Stimulated activated naive CD4-positive, alpha-beta T cell treated with Interleukin-2 at 50 U/mL for 16 hours (primary cell): ENCODE measurements at regions not wholly inside any gene's neighbourhood (a gene's known extent, or its start where the extent isn't known, plus 50 kb on each side); places are given as distances from the start of the nearest gene placed in this dataset.

Experiments used
- DNase-seq: peaks from one replicate; lab custom pipeline; 2025; lab: John Stamatoyannopoulos, UW

DNA sequence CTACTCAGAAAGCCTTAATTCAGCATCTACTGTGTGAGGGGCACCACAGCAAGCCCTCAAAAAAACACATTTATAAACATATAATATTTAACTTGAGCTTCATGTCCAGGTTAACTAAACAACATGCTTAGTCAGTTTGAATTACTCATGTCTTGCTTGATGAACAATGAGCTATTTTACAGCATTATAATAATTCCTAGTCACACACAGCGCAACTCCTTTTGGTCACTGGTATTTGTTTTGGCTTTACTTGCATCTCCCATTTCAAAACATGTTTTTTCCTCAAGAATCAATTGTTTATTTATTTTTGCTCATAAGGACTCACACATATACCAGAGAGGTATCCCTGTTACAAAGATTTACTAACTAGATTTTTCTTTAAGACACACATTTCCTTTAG, 616.7 kb upstream of the DAB2 start:
- no peak for DNase-seq

DNA sequence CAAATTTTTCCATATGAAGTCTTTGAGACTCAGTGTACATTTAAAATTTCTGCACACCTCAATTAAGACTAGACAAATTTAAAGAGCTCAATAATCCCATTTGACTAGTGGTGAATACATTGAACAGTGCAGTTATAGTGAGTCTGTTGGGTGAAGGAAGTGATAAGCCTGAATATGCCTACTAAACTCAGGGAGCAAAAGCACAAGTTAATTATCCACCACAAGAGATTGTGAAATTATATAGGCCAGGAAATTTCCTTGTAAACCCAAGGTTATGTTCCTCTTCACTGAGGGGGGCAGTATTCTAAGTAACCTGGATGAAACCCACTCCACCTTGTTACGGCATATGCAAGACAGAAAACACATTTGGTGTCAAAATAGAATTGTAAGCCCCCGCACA, 612.9 kb upstream of the DAB2 start:
- DNase-seq, result no peak

DNA sequence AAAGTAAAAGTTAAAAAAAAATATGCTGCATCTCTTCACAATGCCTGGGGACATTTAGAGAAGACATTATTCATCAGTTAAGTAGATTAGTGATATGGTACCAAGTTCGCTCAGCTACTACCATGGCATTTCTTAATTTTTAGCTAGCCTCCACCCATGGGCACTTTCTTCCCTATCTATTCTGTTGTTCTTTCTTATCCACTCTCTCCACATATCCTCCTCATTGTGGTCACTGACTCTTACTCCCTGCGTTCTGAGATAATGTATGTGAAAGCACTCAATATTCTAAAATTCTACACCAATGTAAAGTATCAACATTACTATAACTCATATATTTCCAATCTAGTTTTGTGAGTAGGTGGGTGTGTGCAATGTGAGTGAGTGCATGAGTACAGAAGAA, 609.7 kb upstream of the DAB2 start:
- DNase-seq, result no peak

DNA sequence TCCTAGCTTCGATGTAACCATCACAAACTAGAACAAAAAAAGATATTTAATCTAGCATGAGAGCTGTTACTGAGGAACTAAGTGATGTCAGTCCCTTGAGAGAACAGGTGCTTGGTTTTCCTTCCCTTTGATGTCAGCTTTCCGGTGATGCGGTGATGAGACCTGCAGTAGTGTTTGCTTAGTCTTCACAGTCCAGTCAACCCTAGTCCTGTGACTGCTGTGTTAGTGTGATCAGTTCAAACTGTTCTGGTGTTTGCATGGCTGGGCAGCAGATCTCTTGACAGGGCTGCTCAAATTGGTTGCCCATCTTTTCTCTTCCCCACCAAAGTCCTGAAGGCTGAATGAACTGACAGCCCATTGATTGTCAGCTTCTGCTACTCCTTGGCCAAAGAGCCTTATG, 608.6 kb upstream of the DAB2 start:
- DNase-seq, result no peak

DNA sequence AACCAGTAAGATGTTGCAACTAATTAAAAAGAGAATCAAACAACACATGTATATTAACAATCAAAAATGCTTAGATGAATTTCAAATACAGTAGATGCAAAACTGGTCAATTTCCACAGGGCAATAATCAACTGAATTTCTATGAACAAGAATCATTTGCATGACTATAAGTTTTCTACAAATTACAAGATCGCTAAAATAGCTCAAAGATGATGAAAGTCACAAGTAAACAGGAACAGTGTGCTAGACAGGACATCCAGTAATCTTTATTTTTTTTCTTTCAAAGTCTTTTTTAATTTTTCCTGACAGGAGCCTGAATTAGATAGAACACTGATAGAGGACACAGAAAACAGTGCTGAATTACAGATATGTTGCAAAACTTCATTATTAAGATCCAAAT, 608.2 kb upstream of the DAB2 start:
- DNase-seq, result no peak

DNA sequence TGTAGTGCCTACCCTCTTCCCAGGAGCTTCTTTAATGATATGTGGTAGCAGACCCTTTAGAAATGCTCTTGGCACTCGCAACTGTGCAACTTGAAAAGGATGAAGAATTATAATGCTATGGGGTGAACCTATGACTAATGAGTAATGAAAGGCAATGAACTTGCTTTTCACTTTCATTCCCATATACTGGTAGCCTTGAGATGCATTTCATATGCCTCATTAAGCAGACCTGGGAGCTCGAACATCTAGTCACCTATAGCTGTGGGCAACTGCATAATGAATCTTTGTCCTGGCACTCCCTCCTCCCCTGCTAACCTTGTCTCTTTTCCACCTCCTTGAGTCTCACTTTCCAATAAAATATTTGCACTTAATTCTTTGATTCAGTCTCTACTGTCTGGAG, 605.9 kb upstream of the DAB2 start:
- DNase-seq, result no peak

DNA sequence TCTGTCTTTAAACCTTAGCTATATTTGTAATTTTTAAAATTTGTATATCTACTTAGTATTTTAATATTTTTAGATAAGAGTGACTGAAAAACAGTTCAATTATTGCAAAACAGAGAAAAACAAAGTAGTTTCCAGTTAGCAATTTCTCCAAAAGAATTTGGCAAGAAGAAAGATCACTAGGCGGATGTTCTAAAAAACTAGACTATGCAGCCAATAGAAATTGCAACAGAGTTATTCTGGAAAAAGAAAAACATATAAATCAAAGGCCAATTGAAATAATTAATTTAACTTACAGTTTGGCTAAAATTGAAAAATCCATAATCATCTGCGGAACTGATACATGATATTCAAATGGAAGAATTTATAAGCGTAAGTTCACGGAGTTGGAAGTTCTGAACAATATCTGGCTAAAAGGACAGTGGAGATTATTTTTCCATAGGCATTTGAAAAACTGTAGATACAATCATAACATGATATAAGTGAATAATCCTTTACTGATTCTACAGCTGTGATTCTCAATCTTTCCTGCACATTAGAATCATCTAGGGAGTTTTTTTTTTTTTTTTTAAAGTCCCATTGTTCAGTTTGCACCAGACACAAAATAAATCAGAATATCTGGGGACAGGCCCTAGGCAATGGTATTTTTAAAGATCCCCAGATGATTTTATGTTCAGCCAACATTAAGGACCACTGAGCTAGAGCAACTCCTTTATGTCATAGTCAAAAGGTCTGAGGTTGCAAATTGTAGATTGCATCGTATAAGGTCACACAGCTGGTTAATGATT, 605.1 kb upstream of the DAB2 start:
- no peak for DNase-seq

DNA sequence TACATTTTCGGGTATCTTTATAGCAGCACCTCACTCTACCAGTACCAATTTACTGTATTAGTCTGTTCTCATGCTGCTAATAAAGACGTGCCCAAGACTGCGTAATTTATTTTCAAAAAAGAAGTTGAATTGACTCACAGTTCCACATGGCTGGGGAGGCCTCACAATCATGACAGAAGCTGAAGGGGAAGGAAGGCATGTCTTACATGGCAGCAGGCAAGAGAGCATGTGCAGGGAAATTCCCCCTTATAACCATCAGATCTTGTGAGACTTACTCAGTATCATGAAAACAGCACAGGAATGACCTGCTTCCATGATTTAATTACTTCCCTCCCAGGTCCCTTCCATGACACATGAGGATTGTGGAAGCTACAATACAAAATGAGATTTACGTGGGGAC, 602.6 kb upstream of the DAB2 start:
- no peak for DNase-seq

DNA sequence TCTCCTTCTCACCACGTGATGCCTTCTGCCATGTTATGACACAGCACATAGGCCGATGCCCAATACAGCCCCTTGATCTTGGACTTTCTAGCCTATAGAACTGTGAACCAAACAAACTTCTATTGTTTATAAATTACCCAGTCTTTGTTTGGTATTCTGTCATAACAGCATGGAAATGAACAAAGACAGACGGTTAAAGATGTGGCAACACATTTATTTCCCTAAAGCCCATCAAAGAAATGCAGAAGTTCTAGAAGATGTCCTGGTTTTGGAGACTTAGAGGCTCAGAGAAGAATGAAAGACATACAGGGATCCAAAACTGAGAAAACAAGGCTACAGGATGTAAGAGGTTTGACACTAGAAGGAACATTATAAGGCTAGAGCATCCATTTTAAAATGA, 600.8 kb upstream of the DAB2 start:
- no peak for DNase-seq

DNA sequence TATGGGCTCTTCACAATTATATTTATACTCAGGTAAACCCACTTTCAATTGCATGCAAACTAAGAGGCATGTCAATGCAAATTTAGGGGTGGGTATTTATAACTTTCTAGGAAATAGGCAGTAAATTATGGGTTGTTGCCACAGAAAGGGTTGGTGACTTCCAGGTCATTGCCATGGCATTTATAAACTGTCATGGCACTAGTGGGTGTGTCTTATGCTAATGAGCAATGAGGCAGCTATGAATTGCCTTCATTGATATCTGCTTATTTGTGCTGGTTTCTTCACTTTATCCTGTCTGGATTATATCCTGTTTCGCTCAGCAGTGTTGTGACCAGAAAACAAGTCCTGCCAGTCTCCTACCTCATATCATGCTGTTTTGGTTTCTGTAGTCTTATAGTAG, 597.3 kb upstream of the DAB2 start:
- DNase-seq, result no peak

DNA sequence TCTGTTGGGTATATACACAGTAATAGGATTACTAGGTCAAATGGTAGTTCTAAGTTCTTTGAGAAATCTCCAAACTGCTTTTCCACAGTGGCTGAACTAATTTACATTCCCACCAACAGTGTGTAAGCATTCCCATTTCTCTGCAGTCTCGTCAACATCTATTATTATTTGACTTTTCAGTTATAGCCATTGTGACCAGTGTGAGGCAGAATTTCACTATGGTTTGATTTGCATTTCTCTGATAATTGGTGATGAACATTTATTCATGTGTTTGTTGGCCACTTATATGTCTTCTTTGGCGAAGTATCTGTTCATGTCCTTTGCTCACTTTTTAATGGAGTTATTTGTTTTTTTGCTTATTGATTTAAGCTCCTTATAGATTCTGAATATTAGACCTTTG, 596.2 kb upstream of the DAB2 start:
- no peak for DNase-seq

DNA sequence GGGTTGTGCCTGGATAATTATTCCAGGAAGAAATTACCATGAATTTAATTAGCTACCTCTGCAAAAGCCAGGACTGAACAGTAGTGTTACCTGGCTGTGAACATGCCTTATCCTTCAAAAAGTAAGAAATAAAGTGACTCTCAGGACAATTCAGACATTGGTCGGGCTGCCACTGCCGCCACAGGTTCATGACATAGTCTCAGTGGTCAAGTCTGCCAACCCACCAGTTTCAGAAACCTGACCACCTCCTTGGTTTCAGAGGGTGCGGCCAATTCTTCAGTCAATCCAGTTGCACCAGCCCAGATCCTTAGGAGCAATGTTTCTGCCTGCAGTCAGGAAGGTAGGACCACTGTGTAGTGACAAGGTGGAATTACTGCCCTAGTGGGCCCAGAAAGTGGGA, 593.1 kb upstream of the DAB2 start:
- no peak for DNase-seq

DNA sequence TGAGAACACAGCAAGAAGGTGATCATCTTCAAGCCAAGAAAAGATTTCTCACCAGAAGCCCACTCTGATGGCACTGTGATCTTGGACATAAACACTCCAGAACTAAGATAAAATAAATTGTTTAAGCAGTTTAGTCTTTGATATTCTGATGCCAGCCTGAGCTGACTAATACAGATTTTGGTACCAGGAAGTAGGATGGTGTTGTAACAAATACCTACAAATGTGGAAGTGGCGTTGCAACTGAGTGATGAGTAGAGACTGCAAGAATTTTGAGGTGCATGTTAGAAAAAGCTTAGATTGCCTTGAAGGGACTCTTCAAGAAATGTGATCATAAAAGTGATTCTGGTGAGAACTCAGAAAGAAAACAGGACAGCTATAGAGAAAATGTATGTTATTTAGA, 592.4 kb upstream of the DAB2 start:
- no peak for DNase-seq

DNA sequence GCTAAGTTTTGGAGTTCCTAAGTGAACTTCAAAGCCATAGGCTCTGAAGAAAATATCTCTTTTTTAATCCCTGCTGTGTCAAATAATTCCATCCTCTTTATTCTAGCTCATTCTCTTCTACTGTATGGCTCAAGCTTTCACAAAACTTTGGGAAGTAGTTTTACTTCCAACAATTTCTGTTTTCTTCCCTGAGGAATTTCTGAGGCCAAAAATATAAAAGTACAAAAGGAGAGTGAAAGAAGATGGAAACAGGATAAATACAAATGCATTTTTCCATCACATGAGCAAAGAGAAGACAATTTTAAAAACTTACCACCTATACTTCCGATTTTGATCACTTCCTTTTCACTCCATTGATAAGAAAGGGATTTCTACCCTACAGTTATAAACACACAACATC, 585.7 kb upstream of the DAB2 start:
- DNase-seq, result no peak

DNA sequence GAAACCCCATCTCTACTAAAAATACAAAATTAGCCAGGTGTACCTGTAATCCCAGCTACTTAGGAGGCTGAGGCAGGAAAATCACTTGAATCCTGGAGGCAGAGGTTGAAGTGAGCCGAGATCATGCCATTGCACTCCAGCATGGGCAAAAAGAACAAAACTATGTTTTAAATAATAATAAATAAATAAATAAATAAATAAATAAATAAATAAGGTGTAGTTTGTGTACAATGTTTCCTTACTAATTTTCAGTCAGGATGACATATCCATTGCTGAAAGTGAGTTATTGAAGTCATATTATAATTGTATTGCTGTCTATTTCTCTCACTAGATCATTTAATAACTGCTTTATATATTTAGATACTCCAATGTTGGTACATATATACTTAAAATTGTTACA, 581.5 kb upstream of the DAB2 start:
- DNase-seq, result no peak

DNA sequence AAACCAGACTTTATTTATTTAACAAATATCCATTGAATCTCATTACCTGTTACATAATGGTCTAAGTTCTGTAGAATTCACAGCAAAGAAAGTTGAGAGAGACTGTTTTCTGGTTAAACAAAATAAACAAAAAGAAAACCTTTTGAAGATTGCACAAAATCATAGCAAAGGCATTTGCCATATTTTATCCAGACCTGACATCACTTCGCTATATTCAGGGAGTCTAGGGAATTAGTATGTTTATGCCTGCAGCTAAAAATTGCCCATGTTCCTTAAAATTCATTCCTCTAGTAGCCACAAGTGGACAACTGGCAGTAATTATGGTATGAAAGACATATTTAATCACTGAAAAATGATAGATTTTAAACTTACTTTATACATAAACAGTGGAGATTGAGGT, 577.0 kb upstream of the DAB2 start:
- no peak for DNase-seq

DNA sequence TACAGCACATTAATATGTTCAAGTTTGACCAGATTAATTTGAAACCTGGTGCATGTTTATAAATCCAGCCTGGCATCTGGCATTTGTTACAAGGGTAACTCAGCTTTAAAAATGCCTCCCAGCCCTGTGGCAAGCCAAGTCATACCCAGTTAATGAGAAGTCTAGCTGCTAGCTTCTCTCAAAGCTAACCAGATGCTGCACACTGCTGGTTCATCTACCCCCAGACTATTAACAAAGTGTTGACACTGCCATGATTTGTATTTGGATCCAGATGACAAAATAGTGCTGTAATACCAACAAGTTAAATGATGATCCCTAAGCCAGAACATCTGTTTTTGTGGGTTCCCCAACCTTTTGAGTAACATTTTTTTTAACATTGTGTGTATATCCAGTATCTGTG, 573.7 kb upstream of the DAB2 start:
- no peak for DNase-seq

DNA sequence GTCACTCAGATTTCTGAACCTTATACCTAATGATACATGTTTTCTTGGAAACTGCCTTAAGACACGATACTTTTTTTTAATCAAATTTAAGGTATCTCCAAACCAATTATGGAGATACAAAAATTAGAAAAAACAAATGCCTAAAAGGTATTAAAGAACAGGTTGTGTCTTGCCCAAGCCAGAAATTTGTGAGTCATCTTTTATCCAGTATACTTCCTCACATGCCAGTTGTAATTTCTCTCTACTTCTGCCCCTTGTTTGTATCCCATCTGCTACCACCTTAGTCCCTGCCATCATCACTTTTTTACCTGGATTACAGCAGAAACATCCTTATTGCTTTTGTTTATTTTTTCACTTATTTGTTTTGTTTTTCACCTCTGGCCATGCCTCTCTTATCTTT, 571.2 kb upstream of the DAB2 start:
- no peak for DNase-seq

DNA sequence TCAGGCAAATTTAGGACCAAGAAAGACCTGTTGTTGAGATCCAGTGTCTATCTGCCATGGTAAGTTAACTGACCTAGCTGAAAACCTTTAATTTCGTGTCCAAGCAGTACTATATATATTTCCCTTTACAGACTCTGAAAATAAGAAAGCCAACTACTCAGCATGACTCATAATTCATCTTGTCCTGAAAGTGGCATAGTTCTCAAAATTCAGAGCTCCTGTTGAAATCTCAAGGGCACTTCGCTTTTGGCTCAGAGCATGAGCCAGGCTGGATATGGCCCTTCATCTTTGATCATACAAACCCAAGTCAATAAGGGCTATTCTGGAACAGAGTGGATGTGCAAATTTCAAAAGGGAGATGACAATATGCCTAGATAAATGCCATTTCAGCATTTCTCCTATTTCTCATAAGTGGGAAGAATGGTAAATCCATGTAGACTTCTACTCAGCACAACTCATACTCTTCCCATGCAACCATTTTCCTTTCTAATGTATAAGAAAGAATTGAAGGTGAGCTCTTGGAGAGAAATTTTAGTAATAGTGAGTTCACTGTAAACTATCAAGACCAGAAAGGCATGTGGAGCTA, 567.9 kb upstream of the DAB2 start:
- DNase-seq, result no peak

DNA sequence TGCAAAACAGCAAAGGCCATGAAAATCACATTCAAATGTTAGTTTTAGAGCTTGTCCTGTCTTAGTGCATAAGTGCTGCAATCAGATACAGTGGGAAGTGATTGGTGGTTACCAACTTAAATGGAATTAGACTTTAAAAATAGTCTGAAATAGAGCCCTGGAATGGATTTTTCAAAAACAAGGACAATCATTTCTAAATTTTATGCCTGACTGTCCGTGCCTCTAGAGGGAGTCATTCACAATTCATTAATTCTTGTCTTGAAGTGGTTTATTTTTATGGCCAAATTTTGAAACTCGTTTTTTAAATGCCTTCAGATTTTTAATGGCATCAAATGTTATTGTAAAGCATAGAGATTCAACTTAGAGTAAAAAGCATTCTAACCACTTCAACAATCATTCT, 561.8 kb upstream of the DAB2 start:
- DNase-seq, result no peak

DNA sequence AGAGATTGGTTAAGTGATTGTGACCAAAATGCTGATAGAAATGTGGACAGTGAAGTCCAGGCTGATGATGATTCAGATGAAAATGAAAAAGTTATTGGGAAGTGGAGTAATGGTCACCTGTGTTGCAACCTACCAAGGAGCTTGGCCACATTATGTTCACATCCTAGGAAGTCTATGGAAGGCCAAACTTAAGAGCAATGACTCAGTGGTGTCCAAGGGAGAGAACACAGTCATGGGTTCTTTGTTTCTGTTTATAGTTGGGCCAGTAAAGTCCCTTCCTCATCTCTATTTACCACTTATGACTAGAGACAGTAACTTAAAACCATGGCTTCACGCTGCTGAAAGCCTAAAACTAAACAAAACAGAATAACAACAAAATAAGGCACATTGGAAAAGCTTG, 555.3 kb upstream of the DAB2 start:
- no peak for DNase-seq

DNA sequence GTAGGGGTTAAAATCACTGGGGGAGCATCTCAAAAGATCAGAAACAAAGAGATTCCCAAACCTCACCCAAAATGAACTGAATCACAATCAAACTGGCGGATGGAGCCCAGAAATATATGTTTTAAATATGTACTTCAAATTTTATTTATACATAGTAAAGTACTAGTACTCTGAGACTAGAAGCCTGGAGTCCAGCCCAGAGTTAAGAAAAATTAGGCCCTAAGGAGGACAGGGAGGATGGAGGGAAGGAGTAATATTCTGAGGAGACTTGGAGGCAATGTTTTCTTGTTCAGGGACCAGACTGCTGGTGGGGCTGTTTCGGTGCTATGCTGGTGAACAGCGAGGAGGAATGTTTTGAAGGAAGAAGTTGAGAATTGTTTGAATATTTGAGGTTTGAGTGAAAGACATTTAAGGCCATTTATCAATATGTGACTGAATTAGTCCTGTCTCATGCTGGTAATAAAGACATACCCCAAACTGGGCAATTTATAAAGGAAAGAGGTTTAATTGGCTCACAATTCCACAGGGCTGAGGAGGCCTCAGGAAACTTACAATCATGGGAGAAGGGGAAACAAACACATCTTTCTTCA, 552.4 kb upstream of the DAB2 start:
- DNase-seq, result no peak

DNA sequence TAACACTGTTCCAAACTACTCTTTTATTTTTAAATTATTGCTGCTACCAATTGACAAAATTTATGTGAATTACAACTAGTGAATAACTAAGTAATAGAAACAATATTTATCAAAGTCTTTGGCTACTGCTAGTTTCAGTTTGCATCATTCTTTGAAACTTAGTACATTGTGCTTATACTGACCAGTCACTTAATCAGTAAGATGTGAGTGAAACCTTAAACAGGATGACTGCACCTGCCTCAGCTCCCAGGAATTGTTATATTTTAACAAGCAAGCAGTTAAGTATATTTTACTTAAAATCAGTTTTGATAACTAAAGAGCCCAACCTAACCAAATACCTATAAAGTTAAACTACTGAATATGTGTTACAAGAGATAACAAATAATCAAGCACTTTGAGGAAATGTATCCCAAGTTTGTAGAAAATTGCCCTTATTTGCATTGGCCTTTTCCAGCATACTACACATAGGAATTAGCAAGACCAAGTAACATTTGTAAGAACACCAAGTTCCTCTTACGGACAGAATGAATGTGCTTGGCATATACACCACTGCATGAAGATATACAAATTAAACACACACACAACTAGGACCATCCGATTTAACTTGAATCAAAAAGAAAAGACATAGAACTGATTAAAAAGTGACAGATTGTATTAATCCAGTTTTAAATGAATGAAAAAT, 545.5 kb upstream of the DAB2 start:
- no peak for DNase-seq
